ENCODE measurements at regions not wholly inside any gene's neighbourhood (a gene's known extent, or its start where the extent isn't known, plus 50 kb on each side); places are given as distances from the start of the nearest gene placed in this dataset.

GRCh38 chr2:75828826-75829225, 118.1 kb upstream of the GCFC2 start:
- TF ChIP-seq CTCF (IDR thresholded peaks at IDR 0.05; ENCODE audit: insufficient read depth, low read length, poor library complexity, severe bottlenecking): no peak
- TF ChIP-seq EZH2phosphoT487 (conservative IDR thresholded peaks at IDR 0.05; ENCODE audit: low read length): no peak
